Activated gamma-delta T cell (primary cell): ENCODE measurements at regions not wholly inside any gene's neighbourhood (a gene's known extent, or its start where the extent isn't known, plus 50 kb on each side); places are given as distances from the start of the nearest gene placed in this dataset.
"Not testable (repeated sequence)": the region's sequence is repeated elsewhere in the genome, so short reads cannot be mapped to it uniquely, and the experiment has no call there.

ENCODE experiments used
- DNase-seq: peaks from one replicate; lab custom pipeline; 2025; lab: John Stamatoyannopoulos, UW

- DNase-seq = no peak
Measured at GRCh38 chr1:29943034-29943433, 706.7 kb downstream of the PTPRU start.

DNA sequence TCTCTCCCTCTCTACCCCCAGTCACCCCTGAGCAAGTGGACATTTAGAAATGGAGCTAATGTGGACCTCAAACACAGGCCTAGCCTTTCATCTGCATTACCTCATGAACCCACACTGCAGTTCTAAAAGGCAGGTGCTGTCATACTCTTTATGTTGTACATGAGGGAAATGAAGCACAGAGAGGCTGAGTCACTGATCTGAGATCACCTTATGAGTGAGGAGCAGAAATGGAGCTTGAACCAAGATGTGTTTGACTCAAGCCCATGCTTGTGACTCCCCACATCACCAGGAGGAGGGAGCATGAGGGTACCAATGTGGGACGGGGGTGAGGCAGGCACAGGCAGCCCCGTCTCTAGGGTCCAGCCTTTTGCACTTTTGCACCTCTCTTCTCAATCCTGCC lies 702.8 kb downstream of the PTPRU start:
- DNase-seq = no peak

GRCh38 chr1:29937356-29937755 lies 701.0 kb downstream of the PTPRU start:
- no peak for DNase-seq

DNA sequence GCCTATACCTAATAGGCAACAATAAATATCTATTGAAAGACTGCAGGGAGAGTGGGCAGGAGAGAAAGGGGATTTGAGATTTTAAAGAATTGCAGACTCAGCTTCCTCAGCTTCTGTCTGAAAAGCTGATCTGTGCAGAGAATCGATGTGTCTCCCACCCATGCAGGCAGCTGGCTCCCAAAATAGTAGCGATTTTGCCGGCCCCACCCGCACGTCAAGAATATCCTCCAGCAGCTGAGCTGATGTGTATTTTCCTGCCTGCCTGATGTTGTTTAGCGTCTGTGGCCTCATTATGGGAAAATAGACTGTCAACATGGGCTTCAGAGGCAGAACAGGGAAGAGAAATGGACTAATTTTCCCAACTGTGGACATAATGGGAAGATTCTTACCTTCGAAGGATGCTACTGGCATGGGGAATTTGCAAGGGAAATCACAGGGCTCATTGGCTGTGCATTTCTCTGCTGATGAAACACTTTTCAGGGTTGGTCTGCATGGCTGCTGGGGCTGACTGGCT lies 699.8 kb downstream of the PTPRU start:
- DNase-seq = no peak

- no peak for DNase-seq
Measured at GRCh38 chr1:29934255-29934772, 698.0 kb downstream of the PTPRU start.

GRCh38 chr1:29933067-29933466 lies 696.7 kb downstream of the PTPRU start:
- no peak for DNase-seq

- DNase-seq = no peak
Measured at GRCh38 chr1:29932626-29933025, 696.3 kb downstream of the PTPRU start.

GRCh38 chr1:29931477-29932175 lies 695.3 kb downstream of the PTPRU start:
- no peak for DNase-seq

- no peak for DNase-seq
Measured at GRCh38 chr1:29925058-29925457, 688.7 kb downstream of the PTPRU start.

DNA sequence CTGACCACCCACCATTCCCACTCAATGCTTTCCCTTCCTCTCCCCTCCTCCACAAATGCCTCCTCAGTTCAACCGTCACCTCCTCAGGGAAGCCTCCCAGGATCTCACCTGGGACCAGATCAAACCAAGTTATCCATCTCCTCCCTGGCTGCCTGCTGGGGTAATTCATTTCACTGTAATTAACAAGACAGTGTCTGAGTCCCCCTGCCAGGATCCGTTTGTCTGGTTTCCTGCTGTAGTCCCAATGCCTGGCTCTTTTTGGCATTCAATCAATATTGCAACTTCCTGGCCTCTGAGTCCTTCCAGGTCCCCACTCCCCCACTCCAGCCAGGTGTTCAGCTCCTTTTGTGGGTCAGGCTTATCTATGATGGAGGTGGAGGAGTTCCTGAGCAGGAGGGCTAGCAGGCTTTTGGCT lies 687.7 kb downstream of the PTPRU start:
- no peak for DNase-seq

- DNase-seq = no peak
Measured at GRCh38 chr1:29921741-29922140, 685.4 kb downstream of the PTPRU start.

GRCh38 chr1:29920784-29921183 lies 684.5 kb downstream of the PTPRU start:
- no peak for DNase-seq

GRCh38 chr1:29920316-29920715 lies 684.0 kb downstream of the PTPRU start:
- DNase-seq = no peak

DNA sequence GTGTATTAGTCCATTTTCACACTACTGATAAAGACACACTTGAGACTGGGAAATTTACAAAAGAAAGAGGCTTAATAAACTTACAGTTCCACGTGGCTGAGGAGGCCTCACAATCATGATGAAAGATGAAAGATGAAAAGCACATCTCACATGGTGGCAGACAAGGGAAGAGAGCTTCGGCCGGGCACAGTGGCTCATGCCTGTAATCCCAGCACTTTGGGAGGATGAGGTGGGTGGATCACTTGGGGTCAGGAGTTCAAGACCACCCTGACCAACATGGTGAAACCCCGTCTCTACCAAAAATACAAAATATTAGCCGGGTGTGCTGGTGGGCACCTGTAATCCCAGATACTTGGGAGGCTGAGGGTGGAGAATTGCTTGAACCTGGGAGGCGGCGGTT lies 682.7 kb downstream of the PTPRU start:
- not testable (repeated sequence) for DNase-seq

GRCh38 chr1:29916656-29917369 lies 680.5 kb downstream of the PTPRU start:
- DNase-seq = no peak

DNA sequence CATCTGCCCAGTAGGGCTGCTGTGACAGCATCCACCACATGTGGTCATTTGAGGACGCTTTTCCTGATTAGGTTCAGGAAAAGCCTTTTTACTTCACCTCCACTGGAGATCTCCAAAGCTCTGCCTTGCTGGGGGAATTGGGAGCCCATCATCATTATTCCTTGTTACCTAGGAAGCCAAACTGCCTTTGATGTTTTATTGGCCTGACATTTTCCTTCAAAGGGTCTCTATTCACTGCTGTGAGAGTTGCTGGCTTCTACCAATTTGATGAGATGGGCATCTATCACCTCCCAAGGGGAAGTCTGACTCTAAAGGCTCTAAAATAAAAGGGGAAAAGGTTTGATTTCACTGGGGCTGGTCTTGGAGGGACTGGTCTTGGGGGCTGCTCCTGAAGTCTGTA lies 678.6 kb downstream of the PTPRU start:
- no peak for DNase-seq

DNA sequence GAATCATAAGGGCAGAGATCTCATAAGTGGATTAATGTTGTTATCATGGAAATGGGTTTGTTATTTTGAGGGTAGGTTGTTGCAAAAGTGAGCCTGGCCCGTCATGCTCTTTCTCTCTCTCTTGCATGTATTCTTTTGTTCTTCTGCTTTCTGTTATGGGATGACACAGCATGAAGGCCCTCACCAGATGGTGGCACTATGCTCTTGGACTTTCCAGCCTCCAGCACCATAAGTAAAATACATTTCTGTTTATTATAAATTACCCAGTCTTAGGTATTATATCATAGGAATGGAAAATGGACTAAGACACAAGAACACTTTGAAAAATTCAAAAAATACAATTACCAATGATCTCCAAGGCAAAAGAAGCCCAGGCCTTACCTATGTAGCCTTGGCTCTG lies 676.1 kb downstream of the PTPRU start:
- no peak for DNase-seq

- DNase-seq = no peak
Measured at GRCh38 chr1:29909962-29910361, 673.6 kb downstream of the PTPRU start.

DNA sequence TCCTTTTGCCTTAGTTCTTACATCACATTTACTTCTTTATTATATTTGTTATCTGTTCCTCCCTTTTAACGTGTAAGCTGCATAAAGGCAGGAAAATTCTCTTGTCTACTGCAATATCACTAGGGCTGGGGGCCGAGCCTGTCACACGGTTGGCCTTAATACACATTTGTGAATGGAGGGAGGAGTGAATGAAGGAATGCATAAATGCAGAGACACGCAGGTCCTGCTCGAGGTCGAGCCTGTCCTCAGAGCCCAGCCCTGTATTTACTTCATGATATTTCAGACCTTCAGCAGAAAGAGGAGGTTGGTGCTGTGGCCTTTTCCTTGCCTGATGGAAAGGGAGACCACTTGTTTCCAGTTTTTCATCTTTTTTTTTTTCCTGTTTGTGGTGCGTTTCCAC lies 671.3 kb downstream of the PTPRU start:
- no peak for DNase-seq

DNA sequence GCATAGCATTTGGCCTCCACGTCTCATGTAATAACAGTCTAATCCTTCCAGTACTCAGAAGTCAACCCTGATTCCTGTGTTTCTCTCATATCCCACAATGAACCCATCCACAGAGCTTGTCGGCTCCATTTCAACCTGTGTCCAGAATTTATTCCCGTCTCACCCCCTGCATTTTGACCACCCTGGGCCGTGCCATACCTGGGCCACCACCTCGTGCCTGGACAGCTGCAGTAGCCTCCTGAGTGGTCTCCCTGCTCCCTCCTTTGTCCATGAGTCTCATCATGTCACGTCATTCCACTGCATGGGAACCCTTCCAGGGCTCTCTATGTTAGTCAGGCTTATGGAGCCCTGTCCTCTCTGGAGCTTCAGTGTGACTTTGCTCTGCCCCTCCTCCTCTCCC lies 670.6 kb downstream of the PTPRU start:
- DNase-seq = no peak

GRCh38 chr1:29903548-29904166 lies 667.3 kb downstream of the PTPRU start:
- DNase-seq = no peak

GRCh38 chr1:29901624-29902325 lies 665.5 kb downstream of the PTPRU start:
- no peak for DNase-seq
